SH-SY5Y (cell line): ENCODE measurements at regions not wholly inside any gene's neighbourhood (a gene's known extent, or its start where the extent isn't known, plus 50 kb on each side); places are given as distances from the start of the nearest gene placed in this dataset.

Source experiments
- GATA2 ChIP-seq: IDR thresholded peaks from 2 replicates; pipeline ENCODE4 v1.6.1; 2011; ENCODE audit warnings: mild to moderate bottlenecking, low read depth, low read length
- GATA3 ChIP-seq: IDR thresholded peaks from 2 replicates; pipeline ENCODE4 v1.6.1; 2011; ENCODE audit warnings: low read depth, mild to moderate bottlenecking, low read length, moderate library complexity

- TF ChIP-seq GATA2: no peak
- no peak for TF ChIP-seq GATA3
Measured at GRCh38 chr10:128814782-128815181, 652.3 kb upstream of the MGMT start.
